ENCODE measurements at regions not wholly inside any gene's neighbourhood (a gene's known extent, or its start where the extent isn't known, plus 50 kb on each side); places are given as distances from the start of the nearest gene placed in this dataset.
"Not testable (repeated sequence)": the region's sequence is repeated elsewhere in the genome, so short reads cannot be mapped to it uniquely, and the experiment has no call there.

- H3K4me3 ChIP-seq = no peak overlapping the region
- intact Hi-C loops (cut with DNase I) = no loop called here
- no peaks in the 10 kb centered on the region for H3K4me1 ChIP-seq
- no peaks in the 10 kb centered on the region for H3K9me3 ChIP-seq
- H3K27ac ChIP-seq = no peak overlapping the region
- no peaks in the 10 kb centered on the region for H3K27me3 ChIP-seq
- TF ChIP-seq POLR2A (IDR thresholded peaks at IDR 0.05) (no peak), POLR2AphosphoS5 (IDR thresholded peaks at IDR 0.05; ENCODE audit: insufficient read depth in 1 of 2, low read depth in 1 of 2) (no peak), CTCF (IDR thresholded peaks at IDR 0.05) (no peak)
- no peak for DNase-seq (ENCODE audit: extremely low spot score in 2 of 2)
- H3K36me3 ChIP-seq = no peaks in the 10 kb centered on the region
These were observed 170.9 kb upstream of the GHR start for GRCh38 chr5:42252306-42252705.

GRCh38 chr5:42259914-42260313 is 163.3 kb upstream of the GHR start:
- H3K36me3 ChIP-seq; H3K27me3 ChIP-seq; intact Hi-C loops (cut with DNase I); H3K4me3 ChIP-seq; DNase-seq (ENCODE audit: extremely low spot score in 2 of 2); H3K27ac ChIP-seq; H3K4me1 ChIP-seq; H3K9me3 ChIP-seq: not testable (repeated sequence)

GRCh38 chr5:42267091-42267490 is 156.1 kb upstream of the GHR start:
- H3K9me3 ChIP-seq = no peaks in the 10 kb centered on the region
- intact Hi-C loops (cut with DNase I) = no loop called here
- no peak overlapping the region for H3K4me3 ChIP-seq
- no peaks in the 10 kb centered on the region for H3K36me3 ChIP-seq
- H3K4me1 ChIP-seq = no peaks in the 10 kb centered on the region
- TF ChIP-seq POLR2AphosphoS5 (IDR thresholded peaks at IDR 0.05; ENCODE audit: insufficient read depth in 1 of 2, low read depth in 1 of 2) (no peak), CTCF (IDR thresholded peaks at IDR 0.05) (no peak)
- DNase-seq (ENCODE audit: extremely low spot score in 2 of 2) = no peak
- no peak overlapping the region for H3K27ac ChIP-seq
- H3K27me3 ChIP-seq = no peaks in the 10 kb centered on the region

GRCh38 chr5:42268170-42268569 is 155.1 kb upstream of the GHR start:
- H3K4me3 ChIP-seq; H3K4me1 ChIP-seq; DNase-seq (ENCODE audit: extremely low spot score in 2 of 2); H3K27ac ChIP-seq; intact Hi-C loops (cut with DNase I); H3K36me3 ChIP-seq; H3K27me3 ChIP-seq; H3K9me3 ChIP-seq: not testable (repeated sequence)

- no peaks in the 10 kb centered on the region for H3K36me3 ChIP-seq
- DNase-seq (ENCODE audit: extremely low spot score in 2 of 2) = no peak
- intact Hi-C loops (cut with DNase I) = no loop called here
- no peak overlapping the region for H3K27ac ChIP-seq
- H3K27me3 ChIP-seq = no peaks in the 10 kb centered on the region
- TF ChIP-seq POLR2AphosphoS5 (IDR thresholded peaks at IDR 0.05; ENCODE audit: insufficient read depth in 1 of 2, low read depth in 1 of 2) = no peak
- no peaks in the 10 kb centered on the region for H3K9me3 ChIP-seq
- H3K4me1 ChIP-seq = no peaks in the 10 kb centered on the region
- H3K4me3 ChIP-seq = no peak overlapping the region
These were observed 154.6 kb upstream of the GHR start for GRCh38 chr5:42268630-42269029.

GRCh38 chr5:42270771-42271170 is 152.5 kb upstream of the GHR start:
- no peaks in the 10 kb centered on the region for H3K4me1 ChIP-seq
- no peaks in the 10 kb centered on the region for H3K9me3 ChIP-seq
- H3K4me3 ChIP-seq = no peak overlapping the region
- no peak for DNase-seq (ENCODE audit: extremely low spot score in 2 of 2)
- H3K27ac ChIP-seq = no peak overlapping the region
- no peaks in the 10 kb centered on the region for H3K27me3 ChIP-seq
- no peaks in the 10 kb centered on the region for H3K36me3 ChIP-seq
- intact Hi-C loops (cut with DNase I) = no loop called here
- TF ChIP-seq POLR2A (IDR thresholded peaks at IDR 0.05) = no peak
- no peak for TF ChIP-seq POLR2AphosphoS5 (IDR thresholded peaks at IDR 0.05; ENCODE audit: insufficient read depth in 1 of 2, low read depth in 1 of 2)

- TF ChIP-seq POLR2AphosphoS5 (IDR thresholded peaks at IDR 0.05; ENCODE audit: insufficient read depth in 1 of 2, low read depth in 1 of 2) (no peak), CTCF (IDR thresholded peaks at IDR 0.05) (no peak), POLR2A (IDR thresholded peaks at IDR 0.05) (no peak)
- Histone ChIP-seq H3K27me3 (no peaks in the 10 kb centered on the region), H3K27ac (no peak overlapping the region), H3K4me3 (no peak overlapping the region), H3K9me3 (no peaks in the 10 kb centered on the region), H3K36me3 (no peaks in the 10 kb centered on the region), H3K4me1 (no peaks in the 10 kb centered on the region)
- intact Hi-C loops (cut with DNase I) = no loop called here
- no peak for DNase-seq (ENCODE audit: extremely low spot score in 2 of 2)
These were observed 148.3 kb upstream of the GHR start for GRCh38 chr5:42274913-42275312.

Measured in vagina (tissue), 2 donors.